ENCODE measurements at regions not wholly inside any gene's neighbourhood (a gene's known extent, or its start where the extent isn't known, plus 50 kb on each side); places are given as distances from the start of the nearest gene placed in this dataset.

- H3K4me1 ChIP-seq (ENCODE audit: control insufficient read depth in 2 of 2, insufficient read depth in 2 of 2, low read length in 2 of 2), result no peaks in the 10 kb centered on the region
- ATAC-seq (ENCODE audit: low read depth) (no peak), DNase-seq (no peak)
- no peak for TF ChIP-seq CTCF (IDR thresholded peaks at IDR 0.05)
- TF ChIP-seq EZH2 (IDR thresholded peaks at IDR 0.05; ENCODE audit: borderline replicate concordance, insufficient read depth, low read depth, low read length, poor library complexity, severe bottlenecking), result no peak
- H3K36me3 ChIP-seq (replicated peaks in 1 of 2; ENCODE audit: control extremely low read depth in 1 of 2, control insufficient read depth in 1 of 2, extremely low read depth in 1 of 2, insufficient read depth in 2 of 2, low read length in 1 of 2), result no peaks in the 10 kb centered on the region
- H3K27ac ChIP-seq (ENCODE audit: low read length in 2 of 2), result no peak overlapping the region
- H3K4me2 ChIP-seq (replicated peaks; ENCODE audit: low read depth, low read length, poor library complexity, severe bottlenecking), result no peak overlapping the region
- H3K27me3 ChIP-seq (replicated peaks in 1 of 4; ENCODE audit: control extremely low read depth in 1 of 4, control insufficient read depth in 3 of 4, insufficient read depth in 4 of 4, low read length in 3 of 4), result no peaks in the 10 kb centered on the region
- intact Hi-C loops (cut with micrococcal nuclease), result no loop called here
- H3K27ac Mint-ChIP-seq, result no peak overlapping the region
- H3K4me1 Mint-ChIP-seq, result no peaks in the 10 kb centered on the region
- WGBS (ENCODE audit: insufficient coverage), result no CpG with 5 or more reads among the region's 1 CpG
- H4K20me1 ChIP-seq (ENCODE audit: control insufficient read depth, insufficient read depth, low read length, poor library complexity, severe bottlenecking), result no peaks in the 10 kb centered on the region
- H2AFZ ChIP-seq (ENCODE audit: insufficient read depth, low read depth, low read length, poor library complexity, severe bottlenecking), result no peak overlapping the region
- ChIA-PET POLR2A (no interaction called here), CTCF (no interaction called here)
- H3K4me3 ChIP-seq (ENCODE audit: control extremely low read depth in 1 of 5, extremely low read depth in 1 of 5, insufficient read depth in 1 of 5, low read depth in 2 of 5, low read length in 4 of 5), result no peak overlapping the region
- no peak overlapping the region for H3K4me3 Mint-ChIP-seq
- H3K79me2 ChIP-seq (ENCODE audit: control insufficient read depth, insufficient read depth, low read length), result no peaks in the 10 kb centered on the region
- no peaks in the 10 kb centered on the region for H3K9me3 ChIP-seq (ENCODE audit: control extremely low read depth in 1 of 3, control insufficient read depth in 2 of 3, insufficient read depth in 1 of 3, low read length in 2 of 3)
- no peaks in the 10 kb centered on the region for H3K27me3 Mint-ChIP-seq
- H3K9me3 Mint-ChIP-seq (ENCODE audit: insufficient read depth), result no peaks in the 10 kb centered on the region
- no peak overlapping the region for H3K9ac ChIP-seq (ENCODE audit: low read length)
Observed at GRCh38 chr1:233735331-233735730, 121.4 kb downstream of the KCNK1 start.

DNA sequence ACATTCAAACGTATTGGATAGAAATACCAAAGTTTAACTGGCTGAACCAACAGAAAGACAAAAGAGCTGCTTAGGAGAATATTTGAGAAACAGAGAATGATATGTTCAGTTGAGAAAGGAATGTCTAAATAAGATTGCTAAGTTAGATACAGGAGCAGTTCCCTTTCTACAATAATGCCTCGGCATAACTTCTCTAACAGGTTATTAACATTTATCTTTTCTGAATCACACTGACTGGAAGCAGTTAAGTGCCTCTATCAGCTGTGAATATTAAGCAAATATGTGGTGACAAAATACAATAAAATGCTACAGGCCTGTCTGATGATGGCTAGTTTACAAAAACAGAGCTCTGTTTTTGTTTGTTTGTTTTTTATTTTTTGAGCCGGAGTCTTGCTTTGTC lies 121.9 kb downstream of the KCNK1 start:
- ATAC-seq (ENCODE audit: low read depth), result no peak
- no peaks in the 10 kb centered on the region for H3K4me1 ChIP-seq (ENCODE audit: control insufficient read depth in 2 of 2, insufficient read depth in 2 of 2, low read length in 2 of 2)
- TF ChIP-seq CTCF (IDR thresholded peaks at IDR 0.05), result no peak
- no peak for TF ChIP-seq EZH2 (IDR thresholded peaks at IDR 0.05; ENCODE audit: borderline replicate concordance, insufficient read depth, low read depth, low read length, poor library complexity, severe bottlenecking)
- intact Hi-C loops (cut with micrococcal nuclease), result no loop called here
- H3K4me3 Mint-ChIP-seq, result no peak overlapping the region
- H3K27ac Mint-ChIP-seq, result no peak overlapping the region
- no peak overlapping the region for H3K4me3 ChIP-seq (ENCODE audit: control extremely low read depth in 1 of 5, extremely low read depth in 1 of 5, insufficient read depth in 1 of 5, low read depth in 2 of 5, low read length in 4 of 5)
- DNase-seq, result no peak
- POLR2A ChIA-PET, result no interaction called here
- H3K9ac ChIP-seq (ENCODE audit: low read length), result no peak overlapping the region
- H3K79me2 ChIP-seq (ENCODE audit: control insufficient read depth, insufficient read depth, low read length), result no peaks in the 10 kb centered on the region
- no peak overlapping the region for H3K27ac ChIP-seq (ENCODE audit: low read length in 2 of 2)
- H2AFZ ChIP-seq (ENCODE audit: insufficient read depth, low read depth, low read length, poor library complexity, severe bottlenecking), result no peak overlapping the region
- H3K4me2 ChIP-seq (replicated peaks; ENCODE audit: low read depth, low read length, poor library complexity, severe bottlenecking), result no peak overlapping the region
- no peaks in the 10 kb centered on the region for H3K27me3 ChIP-seq (replicated peaks in 1 of 4; ENCODE audit: control extremely low read depth in 1 of 4, control insufficient read depth in 3 of 4, insufficient read depth in 4 of 4, low read length in 3 of 4)
- WGBS (ENCODE audit: insufficient coverage), result no CpG with 5 or more reads among the region's 3 CpGs
- H3K9me3 ChIP-seq (ENCODE audit: control extremely low read depth in 1 of 3, control insufficient read depth in 2 of 3, insufficient read depth in 1 of 3, low read length in 2 of 3), result no peaks in the 10 kb centered on the region
- no peaks in the 10 kb centered on the region for H3K9me3 Mint-ChIP-seq (ENCODE audit: insufficient read depth)
- no peaks in the 10 kb centered on the region for H3K27me3 Mint-ChIP-seq
- H3K4me1 Mint-ChIP-seq, result no peaks in the 10 kb centered on the region
- H3K36me3 ChIP-seq (replicated peaks in 1 of 2; ENCODE audit: control extremely low read depth in 1 of 2, control insufficient read depth in 1 of 2, extremely low read depth in 1 of 2, insufficient read depth in 2 of 2, low read length in 1 of 2), result no peaks in the 10 kb centered on the region
- CTCF ChIA-PET, result no interaction called here
- H4K20me1 ChIP-seq (ENCODE audit: control insufficient read depth, insufficient read depth, low read length, poor library complexity, severe bottlenecking), result no peaks in the 10 kb centered on the region

Measured in B cell (primary cell).